Adipocyte (in vitro differentiated cells): ENCODE measurements at regions not wholly inside any gene's neighbourhood (a gene's known extent, or its start where the extent isn't known, plus 50 kb on each side); places are given as distances from the start of the nearest gene placed in this dataset.

Source experiments
- DNase-seq: peaks from one replicate; pipeline ENCODE4 v3.0.0-alpha.2; 2015; ENCODE audit warnings: low read depth
- H3K27me3 ChIP-seq: replicated peaks from 2 replicates; pipeline ENCODE4 v1.7.0; 2013; ENCODE audit warnings: mild to moderate bottlenecking, low read length, moderate library complexity; ENCODE audit not compliant: control insufficient read depth, insufficient read depth
- H3K36me3 ChIP-seq: 2 replicates; pipeline ENCODE4 v1.7.0; 2013; ENCODE audit warnings: low read length, mild to moderate bottlenecking, moderate library complexity; ENCODE audit not compliant: control insufficient read depth, insufficient read depth, severe bottlenecking
- H3K4me1 ChIP-seq: 2 replicates; pipeline ENCODE4 v1.7.0; 2013; ENCODE audit warnings: mild to moderate bottlenecking, low read length, moderate library complexity; ENCODE audit not compliant: control insufficient read depth, insufficient read depth
- H3K4me3 ChIP-seq: 2 replicates; pipeline ENCODE4 v1.7.0; 2013; ENCODE audit warnings: mild to moderate bottlenecking, low read length, moderate library complexity
- H3K9ac ChIP-seq: 2 replicates; pipeline ENCODE4 v1.7.0; 2013; ENCODE audit warnings: mild to moderate bottlenecking, low read length, moderate library complexity
- H3K9me3 ChIP-seq: 2 replicates; pipeline ENCODE4 v1.7.0; 2013; ENCODE audit warnings: mild to moderate bottlenecking, low read length, moderate library complexity; ENCODE audit not compliant: control insufficient read depth

DNA sequence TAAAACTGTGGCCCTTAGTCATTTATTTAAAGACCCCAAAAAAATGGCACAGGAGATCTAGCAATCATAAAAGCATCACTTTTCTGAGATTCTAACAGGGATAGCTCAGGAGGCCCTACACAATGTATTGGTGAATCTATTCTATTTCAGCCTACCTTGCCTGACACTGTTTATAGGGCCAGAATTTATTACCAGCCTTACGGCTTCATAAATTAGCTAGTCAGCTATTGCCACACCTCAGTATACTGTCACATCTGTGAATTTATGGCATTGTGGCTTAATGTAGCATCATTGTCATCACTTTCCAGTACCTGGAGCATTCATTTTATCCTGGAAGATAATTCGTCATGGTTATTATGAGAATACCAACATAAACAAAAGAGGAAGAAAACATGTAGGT lies 121.2 kb upstream of the ERG start:
- H3K36me3 ChIP-seq = no peaks in the 10 kb centered on the region
- H3K4me3 ChIP-seq = no peak overlapping the region
- no peak overlapping the region for H3K9ac ChIP-seq
- H3K9me3 ChIP-seq = no peaks in the 10 kb centered on the region
- H3K27me3 ChIP-seq = peaks cover 2% of the 10 kb centered on the region
- peaks cover 18% of the 10 kb centered on the region for H3K4me1 ChIP-seq
- DNase-seq = no peak

DNA sequence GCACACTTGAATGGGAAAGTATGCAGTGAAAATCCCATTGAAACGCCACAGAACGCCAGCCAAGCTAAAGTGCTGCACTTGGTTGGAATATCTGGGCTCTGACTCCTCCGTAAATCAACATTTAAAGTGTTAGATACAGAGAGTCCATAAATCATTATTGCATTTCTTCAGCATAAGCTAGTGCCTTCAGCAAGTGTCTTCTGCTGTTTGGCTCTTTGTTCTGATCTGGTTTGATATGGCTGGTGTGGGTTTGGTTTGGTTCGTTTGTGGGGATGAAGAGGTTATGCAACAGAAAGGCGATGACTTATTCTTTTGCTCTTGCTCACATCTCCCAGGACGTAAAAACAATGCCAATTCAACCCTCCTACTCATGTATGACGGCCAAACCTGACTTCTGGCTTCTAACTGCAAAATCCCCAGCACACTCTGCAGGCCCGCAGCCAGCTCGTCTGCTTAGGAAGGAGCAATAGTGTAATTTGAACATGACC lies 121.8 kb upstream of the ERG start:
- H3K9ac ChIP-seq = no peak overlapping the region
- no peaks in the 10 kb centered on the region for H3K9me3 ChIP-seq
- DNase-seq = no peak
- H3K27me3 ChIP-seq = no peaks in the 10 kb centered on the region
- H3K4me1 ChIP-seq = peaks cover 18% of the 10 kb centered on the region
- no peaks in the 10 kb centered on the region for H3K36me3 ChIP-seq
- H3K4me3 ChIP-seq = no peak overlapping the region

DNA sequence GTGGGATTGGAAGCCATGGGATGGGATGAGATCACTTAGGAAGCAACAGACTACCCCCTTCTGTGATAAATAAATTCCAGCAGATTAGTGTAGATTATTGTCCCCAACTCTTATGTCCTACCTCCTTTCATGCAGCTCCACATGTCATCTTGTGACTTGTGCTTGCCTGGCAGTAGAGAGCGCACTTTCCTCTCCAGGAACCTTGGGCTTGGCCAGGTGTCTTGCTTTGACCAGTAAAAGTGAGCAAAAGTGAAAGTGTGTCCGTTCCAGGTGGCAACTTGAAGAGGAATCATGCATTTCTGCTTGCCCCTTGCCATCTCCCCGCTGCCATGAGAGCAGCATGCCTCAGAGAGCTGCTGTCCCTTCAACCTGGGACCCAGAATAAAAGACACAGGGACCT lies 122.9 kb upstream of the ERG start:
- Histone ChIP-seq H3K9me3 (no peaks in the 10 kb centered on the region), H3K27me3 (no peaks in the 10 kb centered on the region), H3K4me1 (peaks cover 18% of the 10 kb centered on the region), H3K36me3 (no peaks in the 10 kb centered on the region), H3K4me3 (no peak overlapping the region), H3K9ac (no peak overlapping the region)
- DNase-seq = no peak

DNA sequence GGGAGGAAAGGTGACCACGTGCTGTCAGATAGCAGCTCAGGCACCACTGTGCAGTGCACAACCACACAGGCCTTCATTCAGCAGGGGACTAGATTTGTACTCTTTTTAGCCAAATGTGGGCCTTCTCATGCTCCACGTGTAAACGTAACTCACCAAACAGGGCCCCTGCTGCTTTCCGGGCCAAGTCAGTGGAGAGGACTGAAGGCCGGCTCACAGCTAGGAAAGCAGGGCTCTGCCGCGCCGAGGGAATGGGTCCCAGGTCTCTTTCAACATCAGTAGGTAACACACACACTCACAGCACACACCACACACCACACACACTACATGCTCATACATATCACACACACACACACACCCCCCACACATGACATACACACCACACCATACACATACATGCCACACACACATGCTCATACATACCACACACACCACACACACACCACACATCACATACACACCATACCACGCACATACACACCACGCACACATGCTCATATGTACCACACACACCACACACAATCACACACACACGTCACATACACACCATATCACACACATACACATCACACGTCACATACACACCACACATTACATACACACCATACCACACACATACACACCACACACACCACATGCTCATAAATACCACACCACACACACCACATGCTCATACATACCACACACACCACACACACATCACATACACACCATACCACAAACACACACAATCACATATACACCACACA lies 124.0 kb upstream of the ERG start:
- Histone ChIP-seq H3K27me3 (no peaks in the 10 kb centered on the region), H3K4me1 (peaks cover 18% of the 10 kb centered on the region), H3K36me3 (no peaks in the 10 kb centered on the region), H3K9me3 (no peaks in the 10 kb centered on the region), H3K9ac (no peak overlapping the region), H3K4me3 (no peak overlapping the region)
- DNase-seq = no peak

DNA sequence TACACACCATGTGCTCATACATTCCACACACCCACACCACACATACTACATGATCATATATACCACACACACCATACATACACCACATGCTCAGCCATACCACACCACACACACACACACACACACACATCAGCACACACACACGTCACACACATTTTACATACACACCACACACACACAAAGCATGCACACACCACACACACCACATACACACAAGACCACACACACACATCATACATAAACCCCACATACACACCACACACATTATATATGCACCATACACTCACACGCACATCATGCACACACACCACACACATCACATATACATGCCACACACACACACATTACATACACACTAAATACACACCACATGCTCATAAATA lies 124.5 kb upstream of the ERG start:
- no peak overlapping the region for H3K4me3 ChIP-seq

DNA sequence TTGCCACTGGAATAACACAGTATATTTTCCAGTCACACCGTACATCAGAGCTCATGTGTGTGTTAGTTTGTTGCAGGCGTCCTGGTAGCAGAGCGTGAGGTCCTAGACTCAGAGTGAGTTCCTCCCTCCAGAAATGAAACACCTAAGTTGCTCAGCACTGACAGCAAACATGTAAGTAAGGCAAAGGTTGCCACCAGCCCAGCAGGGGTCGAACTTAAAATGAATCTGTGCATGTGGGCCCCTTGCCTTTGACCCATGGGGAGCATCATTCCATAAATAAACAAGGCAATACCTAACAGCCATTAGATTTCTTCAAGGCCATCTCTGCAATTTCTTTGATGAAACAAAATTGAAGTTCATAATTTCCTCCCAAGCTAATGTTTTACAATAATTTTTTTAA lies 125.3 kb upstream of the ERG start:
- Histone ChIP-seq H3K9ac (no peak overlapping the region), H3K4me3 (no peak overlapping the region)

More for the DNA sequence above, 124.5 kb upstream of the ERG start:
- H3K4me1 ChIP-seq = peaks cover 18% of the 10 kb centered on the region
- H3K9ac ChIP-seq = no peak overlapping the region
- DNase-seq = no peak
- H3K9me3 ChIP-seq = no peaks in the 10 kb centered on the region
- no peaks in the 10 kb centered on the region for H3K27me3 ChIP-seq
- no peaks in the 10 kb centered on the region for H3K36me3 ChIP-seq

DNA sequence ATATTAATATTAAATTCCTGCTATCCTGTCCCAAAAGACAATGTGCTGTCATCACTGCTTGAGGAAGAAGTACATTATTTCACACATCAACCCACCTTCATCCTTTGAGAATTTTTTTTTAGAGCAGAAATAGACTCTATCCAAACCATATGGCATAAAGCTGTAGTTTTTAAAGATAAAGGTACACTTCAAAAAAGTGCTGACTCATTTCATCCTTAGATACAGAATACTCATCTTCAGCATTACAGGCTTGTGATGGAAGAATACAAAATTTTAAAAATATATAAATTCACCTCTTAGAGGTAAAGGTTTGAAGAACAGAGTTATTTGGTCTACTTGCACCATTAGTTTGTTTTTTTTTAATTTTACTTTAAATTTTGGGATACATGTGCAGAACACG lies 126.7 kb upstream of the ERG start:
- Histone ChIP-seq H3K36me3 (no peaks in the 10 kb centered on the region), H3K9ac (no peak overlapping the region), H3K9me3 (no peaks in the 10 kb centered on the region), H3K4me1 (peaks cover 14% of the 10 kb centered on the region), H3K4me3 (no peak overlapping the region), H3K27me3 (no peaks in the 10 kb centered on the region)
- DNase-seq = no peak

More for the DNA sequence above, 125.3 kb upstream of the ERG start:
- Histone ChIP-seq H3K27me3 (no peaks in the 10 kb centered on the region), H3K4me1 (peaks cover 18% of the 10 kb centered on the region), H3K9me3 (no peaks in the 10 kb centered on the region), H3K36me3 (no peaks in the 10 kb centered on the region)
- no peak for DNase-seq

DNA sequence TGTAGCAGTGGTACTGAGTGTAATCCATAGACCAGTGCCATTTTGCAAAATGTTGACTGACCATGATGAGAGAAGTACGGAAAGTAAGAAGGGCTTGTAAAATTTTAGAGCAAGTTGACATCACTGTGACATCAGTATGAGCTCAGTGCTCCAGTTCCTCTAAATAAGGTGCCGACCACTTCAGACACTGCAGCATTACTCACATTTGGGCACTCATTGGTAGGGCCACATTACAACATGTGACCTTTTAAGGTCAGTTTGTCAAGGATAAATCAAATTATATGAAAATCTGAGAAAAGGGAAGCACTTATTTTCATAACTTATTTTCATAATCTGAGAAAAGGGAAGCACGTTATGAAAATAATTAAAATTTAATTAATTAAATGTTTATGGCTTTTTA lies 128.0 kb upstream of the ERG start:
- H3K9ac ChIP-seq = no peak overlapping the region
- no peaks in the 10 kb centered on the region for H3K27me3 ChIP-seq
- no peak for DNase-seq
- no peak overlapping the region for H3K4me3 ChIP-seq
- peaks cover 7% of the 10 kb centered on the region for H3K4me1 ChIP-seq
- no peaks in the 10 kb centered on the region for H3K36me3 ChIP-seq
- H3K9me3 ChIP-seq = peaks cover 3% of the 10 kb centered on the region

DNA sequence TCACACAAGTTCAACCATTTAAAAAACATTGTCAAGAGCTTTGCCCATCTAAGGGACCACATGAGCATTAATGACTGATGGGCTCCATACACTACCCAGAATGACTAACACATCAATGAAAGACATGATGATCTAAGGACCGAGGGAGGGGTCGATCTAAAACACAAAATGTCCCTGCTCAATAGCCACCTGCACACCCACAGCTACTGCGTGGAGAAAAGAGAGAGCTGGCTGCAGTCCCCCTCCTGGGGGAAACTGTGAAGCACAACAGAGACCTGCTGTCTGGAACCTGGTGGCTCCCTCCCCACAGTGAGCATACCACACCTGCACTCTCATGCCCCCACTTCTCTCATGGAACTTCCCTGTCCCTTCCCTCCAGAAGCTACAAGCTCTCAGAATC lies 130.1 kb upstream of the ERG start:
- Histone ChIP-seq H3K9me3 (peaks cover 3% of the 10 kb centered on the region), H3K27me3 (no peaks in the 10 kb centered on the region)
- DNase-seq = no peak

DNA sequence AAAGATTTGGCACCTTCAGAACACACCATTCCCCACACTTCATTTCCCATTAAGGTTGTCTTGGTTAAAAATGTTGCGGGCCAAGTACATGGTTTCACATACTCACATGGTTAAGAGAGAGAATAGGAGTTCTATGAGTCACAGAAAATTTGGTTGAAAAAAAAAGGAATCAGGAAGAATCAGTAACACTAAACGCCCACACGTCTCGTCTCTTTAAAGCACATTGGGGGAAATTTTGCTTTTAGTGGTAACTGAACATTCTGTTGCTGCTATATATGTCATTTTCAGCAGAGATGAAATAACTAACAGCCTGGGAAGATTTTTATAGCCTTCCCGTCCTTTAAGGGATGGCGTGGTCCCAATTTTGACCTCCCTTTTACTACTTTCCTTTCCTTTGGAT lies 132.9 kb upstream of the ERG start:
- Histone ChIP-seq H3K9ac (no peak overlapping the region), H3K4me1 (peaks cover 11% of the 10 kb centered on the region), H3K36me3 (no peaks in the 10 kb centered on the region), H3K27me3 (no peaks in the 10 kb centered on the region), H3K9me3 (peaks cover 3% of the 10 kb centered on the region), H3K4me3 (peak overlapping the region; percentile 67)
- peak; percentile 30 for DNase-seq

More for the DNA sequence above, 130.1 kb upstream of the ERG start:
- no peak overlapping the region for H3K9ac ChIP-seq
- H3K4me1 ChIP-seq = peaks cover 11% of the 10 kb centered on the region
- H3K36me3 ChIP-seq = no peaks in the 10 kb centered on the region
- H3K4me3 ChIP-seq = no peak overlapping the region

DNA sequence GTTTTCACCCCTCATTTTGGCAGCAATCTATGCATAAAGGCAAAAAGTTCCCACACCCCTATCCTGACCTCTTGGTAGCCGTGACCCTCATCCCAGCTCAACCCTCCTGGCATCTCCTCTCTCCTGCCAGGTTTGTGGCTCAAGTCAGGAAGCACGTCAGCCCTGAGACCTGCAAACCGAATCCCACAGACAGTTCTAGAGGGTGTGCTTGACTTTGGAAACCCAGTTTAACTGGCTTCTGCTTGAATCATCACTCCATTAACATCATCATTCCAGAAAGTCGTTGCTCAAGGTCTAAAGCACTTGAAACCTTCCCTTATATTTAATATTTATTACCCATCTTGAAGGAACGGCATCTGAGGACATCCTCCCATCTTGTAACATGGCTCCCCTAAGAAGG lies 133.4 kb upstream of the ERG start:
- H3K27me3 ChIP-seq = no peaks in the 10 kb centered on the region
- peaks cover 3% of the 10 kb centered on the region for H3K9me3 ChIP-seq
- H3K4me3 ChIP-seq = peak overlapping the region; percentile 67
- no peak overlapping the region for H3K9ac ChIP-seq
- H3K4me1 ChIP-seq = peaks cover 11% of the 10 kb centered on the region
- no peak for DNase-seq
- no peaks in the 10 kb centered on the region for H3K36me3 ChIP-seq

DNA sequence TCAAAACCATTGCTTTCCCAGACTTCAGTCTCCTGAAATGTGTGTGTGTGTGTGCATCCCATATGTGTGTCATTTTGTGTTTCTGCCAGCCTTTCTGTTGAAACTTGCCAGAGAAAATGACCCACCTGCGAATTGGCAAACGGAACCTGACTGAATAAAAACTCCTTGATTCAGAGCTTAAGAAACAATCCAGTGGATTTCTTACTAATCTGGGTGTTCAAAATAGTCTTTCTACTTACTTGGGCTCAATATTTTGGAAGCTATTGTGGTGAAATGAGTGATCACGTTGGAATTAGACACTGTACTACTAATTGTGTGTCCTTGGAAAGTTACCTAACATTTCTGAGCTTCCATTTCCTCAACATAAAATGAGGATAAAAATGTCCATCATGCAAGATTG lies 138.9 kb upstream of the ERG start:
- no peak overlapping the region for H3K4me3 ChIP-seq
- peaks cover 9% of the 10 kb centered on the region for H3K27me3 ChIP-seq
- no peaks in the 10 kb centered on the region for H3K36me3 ChIP-seq
- H3K9me3 ChIP-seq = no peaks in the 10 kb centered on the region
- H3K4me1 ChIP-seq = peaks cover 3% of the 10 kb centered on the region
- no peak for DNase-seq
- H3K9ac ChIP-seq = no peak overlapping the region
